OCI-LY7 (cell line): ENCODE measurements at regions not wholly inside any gene's neighbourhood (a gene's known extent, or its start where the extent isn't known, plus 50 kb on each side); places are given as distances from the start of the nearest gene placed in this dataset.

Experiments
- CTCF ChIP-seq: fragments of 200-600 bp; sonication (generic); conservative IDR thresholded peaks from 2 replicates; pipeline ENCODE4 v1.5.1; 2014; ENCODE audit warnings: mild to moderate bottlenecking, antibody characterized with exemption, low read length, moderate library complexity, mixed read lengths
- EZH2phosphoT487 ChIP-seq: fragments of 200-600 bp; sonication (generic); IDR thresholded peaks from 2 replicates; pipeline ENCODE4 v1.6.1; 2018; ENCODE audit warnings: low read depth, borderline replicate concordance, mild to moderate bottlenecking, mixed run types, antibody characterized with exemption, low read length, moderate library complexity, mixed read lengths

DNA sequence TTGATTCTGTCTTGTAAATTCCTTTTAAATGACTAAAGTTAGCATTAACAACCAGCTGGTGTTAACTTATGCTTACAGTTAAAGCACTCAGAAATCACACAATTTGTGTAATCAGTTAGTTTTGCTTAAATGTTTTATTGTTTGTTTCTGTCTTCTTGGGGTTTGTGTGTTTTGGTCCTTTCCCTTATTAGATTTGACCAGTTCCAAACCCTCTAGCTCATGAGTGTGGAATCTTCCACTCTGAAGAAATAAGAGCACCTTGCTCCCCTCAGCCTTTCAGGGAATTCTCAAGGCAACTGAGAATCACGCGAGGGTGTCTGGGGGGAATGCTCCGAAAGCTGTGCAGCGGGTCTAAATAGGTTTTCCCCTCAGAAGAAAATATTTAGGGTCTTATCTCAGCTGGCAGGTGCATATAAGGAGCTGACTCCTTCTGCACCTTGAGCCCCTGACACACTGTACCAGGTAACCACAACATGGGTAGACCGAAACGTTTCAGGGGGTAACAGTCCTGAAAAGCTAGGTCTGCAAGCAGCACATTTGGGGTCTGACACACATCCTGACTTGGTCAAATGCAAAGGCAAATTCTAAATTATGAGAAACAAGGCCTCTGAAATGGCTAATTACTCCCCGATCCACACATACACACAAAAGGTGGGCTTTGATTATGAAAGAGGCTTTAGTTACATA, 188.1 kb upstream of the ETV3 start:
- TF ChIP-seq CTCF (no peak), EZH2phosphoT487 (no peak)
